ENCODE measurements at regions not wholly inside any gene's neighbourhood (a gene's known extent, or its start where the extent isn't known, plus 50 kb on each side); places are given as distances from the start of the nearest gene placed in this dataset.

GRCh38 chr10:31268444-31269303 lies 50.3 kb upstream of the ZEB1 start:
- Mint-ChIP-seq H3K27ac (no peak overlapping the region), H3K4me3 (no peak overlapping the region)
- no peak for DNase-seq

More at GRCh38 chr10:31268444-31269303, 50.3 kb upstream of the ZEB1 start:
- H3K27me3 Mint-ChIP-seq (ENCODE audit: insufficient read depth): no peaks in the 10 kb centered on the region
- H3K36me3 Mint-ChIP-seq (ENCODE audit: low read depth): peaks cover 5% of the 10 kb centered on the region
- no peaks in the 10 kb centered on the region for H3K9me3 Mint-ChIP-seq
- H3K4me1 Mint-ChIP-seq (ENCODE audit: low read depth): peaks cover 12% of the 10 kb centered on the region
- no peak for TF ChIP-seq CTCF (IDR thresholded peaks at IDR 0.05)
